ENCODE measurements at regions not wholly inside any gene's neighbourhood (a gene's known extent, or its start where the extent isn't known, plus 50 kb on each side); places are given as distances from the start of the nearest gene placed in this dataset.

- DNase-seq (no peak), ATAC-seq (no peak)
- TF ChIP-seq POLR2A (IDR thresholded peaks at IDR 0.05), result no peak
- TF ChIP-seq CTCF (IDR thresholded peaks at IDR 0.05), result no peak
- no peaks in the 10 kb centered on the region for H3K27me3 ChIP-seq
- peaks cover 0 to 5% (median 0%) of the 10 kb centered on the region in 12 donors for H3K4me1 ChIP-seq
- intact Hi-C loops (cut with DNase I), result no loop called here
- no peak overlapping the region for H3K4me3 ChIP-seq
- WGBS, 4 donors, result 83 to 86% (median 84%) methylated on average over 4 of the region's 4 CpGs
- no peaks in the 10 kb centered on the region for H3K36me3 ChIP-seq
- no peaks in the 10 kb centered on the region for H3K9me3 ChIP-seq
- H3K27ac ChIP-seq, result no peak overlapping the region
Observed at GRCh38 chr18:56337507-56337906, 300.9 kb downstream of the TXNL1 start.

- WGBS, 4 donors, result 74 to 87% (median 84%) methylated on average over 2 of the region's 2 CpGs
- Histone ChIP-seq H3K4me3 (no peak overlapping the region), H3K27ac (no peak overlapping the region), H3K4me1 (peaks cover 0 to 5% (median 0%) of the 10 kb centered on the region in 12 donors), H3K36me3 (no peaks in the 10 kb centered on the region), H3K27me3 (no peaks in the 10 kb centered on the region), H3K9me3 (no peaks in the 10 kb centered on the region)
- DNase-seq (no peak), ATAC-seq (no peak)
- no peak for TF ChIP-seq CTCF (IDR thresholded peaks at IDR 0.05)
- TF ChIP-seq POLR2A (IDR thresholded peaks at IDR 0.05), result no peak
- intact Hi-C loops (cut with DNase I), result no loop called here
Observed at GRCh38 chr18:56333839-56334238, 304.6 kb downstream of the TXNL1 start.

- no peaks in the 10 kb centered on the region for H3K36me3 ChIP-seq
- WGBS, 4 donors, result 95 to 96% (median 95%) methylated on average over 4 of the region's 4 CpGs
- TF ChIP-seq CTCF (IDR thresholded peaks at IDR 0.05), result no peak
- TF ChIP-seq POLR2A (IDR thresholded peaks at IDR 0.05), result no peak
- H3K27me3 ChIP-seq, result no peaks in the 10 kb centered on the region
- H3K27ac ChIP-seq, result no peak overlapping the region
- no peak for DNase-seq
- H3K4me3 ChIP-seq, result no peak overlapping the region
- ATAC-seq, result no peak
- H3K4me1 ChIP-seq, result peaks cover 0 to 5% (median 0%) of the 10 kb centered on the region in 12 donors
- H3K9me3 ChIP-seq, result no peaks in the 10 kb centered on the region
- intact Hi-C loops (cut with DNase I), result no loop called here
Observed at GRCh38 chr18:56333146-56333545, 305.2 kb downstream of the TXNL1 start.

- H3K4me3 ChIP-seq, result no peak overlapping the region
- peaks cover 0 to 5% (median 0%) of the 10 kb centered on the region in 12 donors for H3K4me1 ChIP-seq
- intact Hi-C loops (cut with DNase I), result no loop called here
- 75 to 82% (median 79%) methylated on average over 4 of the region's 4 CpGs for WGBS, 4 donors
- no peak overlapping the region for H3K27ac ChIP-seq
- no peak for ATAC-seq
- H3K36me3 ChIP-seq, result no peaks in the 10 kb centered on the region
- no peaks in the 10 kb centered on the region for H3K27me3 ChIP-seq
- no peak for TF ChIP-seq CTCF (IDR thresholded peaks at IDR 0.05)
- TF ChIP-seq POLR2A (IDR thresholded peaks at IDR 0.05), result no peak
- H3K9me3 ChIP-seq, result no peaks in the 10 kb centered on the region
- DNase-seq, result no peak
Observed at GRCh38 chr18:56332371-56332770, 306.0 kb downstream of the TXNL1 start.
